Esophagus muscularis mucosa (tissue), 4 donors: ENCODE measurements at regions not wholly inside any gene's neighbourhood (a gene's known extent, or its start where the extent isn't known, plus 50 kb on each side); places are given as distances from the start of the nearest gene placed in this dataset.

Experiments used
- EP300 ChIP-seq: sonication (generic); formaldehyde crosslinking; IDR thresholded peaks from one replicate; pipeline ENCODE4 v1.6.1; 2017; ENCODE audit warnings: antibody characterized with exemption
- POLR2A ChIP-seq: fragments of 450-650 bp; IDR thresholded peaks from one replicate; pipeline ENCODE4 v1.6.1; 2017; ENCODE audit warnings: antibody characterized with exemption, moderate library complexity, mild to moderate bottlenecking, low read depth
- TF ChIP-seq, protein P1 (sequence below), 3 experiments: fragments of 200-600 bp in 2 of 3; fragments of 450-650 bp in 1 of 3; sonication (generic) in 2 of 3; IDR thresholded peaks; one replicate each; pipeline ENCODE4 v1.5.1; 2017 to 2019; ENCODE audit warnings: antibody characterized with exemption in 3 of 3, mild to moderate bottlenecking in 2 of 3, moderate library complexity in 1 of 3

GRCh38 chr21:32887026-32887425 lies 115.5 kb upstream of the PAXBP1 start:
- TF ChIP-seq, protein P1, sequence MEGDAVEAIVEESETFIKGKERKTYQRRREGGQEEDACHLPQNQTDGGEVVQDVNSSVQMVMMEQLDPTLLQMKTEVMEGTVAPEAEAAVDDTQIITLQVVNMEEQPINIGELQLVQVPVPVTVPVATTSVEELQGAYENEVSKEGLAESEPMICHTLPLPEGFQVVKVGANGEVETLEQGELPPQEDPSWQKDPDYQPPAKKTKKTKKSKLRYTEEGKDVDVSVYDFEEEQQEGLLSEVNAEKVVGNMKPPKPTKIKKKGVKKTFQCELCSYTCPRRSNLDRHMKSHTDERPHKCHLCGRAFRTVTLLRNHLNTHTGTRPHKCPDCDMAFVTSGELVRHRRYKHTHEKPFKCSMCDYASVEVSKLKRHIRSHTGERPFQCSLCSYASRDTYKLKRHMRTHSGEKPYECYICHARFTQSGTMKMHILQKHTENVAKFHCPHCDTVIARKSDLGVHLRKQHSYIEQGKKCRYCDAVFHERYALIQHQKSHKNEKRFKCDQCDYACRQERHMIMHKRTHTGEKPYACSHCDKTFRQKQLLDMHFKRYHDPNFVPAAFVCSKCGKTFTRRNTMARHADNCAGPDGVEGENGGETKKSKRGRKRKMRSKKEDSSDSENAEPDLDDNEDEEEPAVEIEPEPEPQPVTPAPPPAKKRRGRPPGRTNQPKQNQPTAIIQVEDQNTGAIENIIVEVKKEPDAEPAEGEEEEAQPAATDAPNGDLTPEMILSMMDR (IDR thresholded peaks at IDR 0.05): no peak
- TF ChIP-seq EP300 (no peak), POLR2A (no peak)
